Nephron progenitor cell (in vitro differentiated cells): ENCODE measurements at regions not wholly inside any gene's neighbourhood (a gene's known extent, or its start where the extent isn't known, plus 50 kb on each side); places are given as distances from the start of the nearest gene placed in this dataset.
"Not testable (repeated sequence)": the region's sequence is repeated elsewhere in the genome, so short reads cannot be mapped to it uniquely, and the experiment has no call there.

Experiments
- DNase-seq: peaks from one replicate; pipeline ENCODE4 v3.0.0; 2021
- H3K27ac Mint-ChIP-seq: 2 replicates; pipeline ENCODE4 v1.8.0; 2021; ENCODE audit warnings: mild to moderate bottlenecking, moderate library complexity, mixed read lengths
- H3K27me3 Mint-ChIP-seq: 2 replicates; pipeline ENCODE4 v1.8.0; 2021; ENCODE audit warnings: mild to moderate bottlenecking, low read depth, mixed read lengths; ENCODE audit not compliant: poor library complexity
- H3K36me3 Mint-ChIP-seq: 2 replicates; pipeline ENCODE4 v1.8.0; 2021; ENCODE audit warnings: low read depth, mixed read lengths
- H3K4me1 Mint-ChIP-seq: 2 replicates; pipeline ENCODE4 v1.8.0; 2021; ENCODE audit warnings: mixed read lengths
- H3K4me3 Mint-ChIP-seq: 2 replicates; pipeline ENCODE4 v1.8.0; 2021; ENCODE audit warnings: mild to moderate bottlenecking, moderate library complexity, mixed read lengths
- H3K9me3 Mint-ChIP-seq: 2 replicates; pipeline ENCODE4 v1.8.0; 2021; ENCODE audit warnings: mild to moderate bottlenecking, moderate library complexity, mixed read lengths
- CTCF ChIP-seq: fragments of 200-600 bp; sonication (generic); IDR thresholded peaks from 2 replicates; pipeline ENCODE4 v1.5.0; 2021; ENCODE audit warnings: antibody characterized with exemption

GRCh38 chr12:88893801-88894200, 313.5 kb upstream of the KITLG start:
- Mint-ChIP-seq H3K4me3 (no peak overlapping the region), H3K36me3 (no peaks in the 10 kb centered on the region), H3K4me1 (no peaks in the 10 kb centered on the region), H3K27me3 (no peaks in the 10 kb centered on the region), H3K9me3 (no peaks in the 10 kb centered on the region), H3K27ac (no peak overlapping the region)
- TF ChIP-seq CTCF, result no peak
- no peak for DNase-seq

GRCh38 chr12:88891434-88891833, 311.2 kb upstream of the KITLG start:
- not testable (repeated sequence) for H3K4me1 Mint-ChIP-seq, DNase-seq, H3K9me3 Mint-ChIP-seq, H3K36me3 Mint-ChIP-seq, H3K4me3 Mint-ChIP-seq, H3K27me3 Mint-ChIP-seq
- peak overlapping the region; percentile 10 for H3K27ac Mint-ChIP-seq

GRCh38 chr12:88889326-88890110, 309.2 kb upstream of the KITLG start:
- H3K36me3 Mint-ChIP-seq, result no peaks in the 10 kb centered on the region
- H3K4me1 Mint-ChIP-seq, result no peaks in the 10 kb centered on the region
- no peaks in the 10 kb centered on the region for H3K9me3 Mint-ChIP-seq
- H3K27ac Mint-ChIP-seq, result no peak overlapping the region
- H3K27me3 Mint-ChIP-seq, result peaks cover 3% of the 10 kb centered on the region
- H3K4me3 Mint-ChIP-seq, result no peak overlapping the region
- TF ChIP-seq CTCF, result no peak
- no peak for DNase-seq

- H3K27ac Mint-ChIP-seq, result no peak overlapping the region
- no peak for TF ChIP-seq CTCF
Observed at GRCh38 chr12:88884600-88884999, 304.3 kb upstream of the KITLG start.

GRCh38 chr12:88882662-88883061, 302.4 kb upstream of the KITLG start:
- Mint-ChIP-seq H3K27ac (no peak overlapping the region), H3K27me3 (peaks cover 6% of the 10 kb centered on the region), H3K4me3 (no peak overlapping the region), H3K4me1 (no peaks in the 10 kb centered on the region), H3K9me3 (no peaks in the 10 kb centered on the region), H3K36me3 (no peaks in the 10 kb centered on the region)
- DNase-seq, result no peak
- TF ChIP-seq CTCF, result no peak

More at GRCh38 chr12:88884600-88884999, 304.3 kb upstream of the KITLG start:
- no peaks in the 10 kb centered on the region for H3K4me1 Mint-ChIP-seq
- DNase-seq, result no peak
- no peak overlapping the region for H3K4me3 Mint-ChIP-seq
- H3K36me3 Mint-ChIP-seq, result no peaks in the 10 kb centered on the region
- no peaks in the 10 kb centered on the region for H3K9me3 Mint-ChIP-seq
- peaks cover 6% of the 10 kb centered on the region for H3K27me3 Mint-ChIP-seq

GRCh38 chr12:88880051-88880450, 299.8 kb upstream of the KITLG start:
- H3K9me3 Mint-ChIP-seq, result no peaks in the 10 kb centered on the region
- no peak overlapping the region for H3K27ac Mint-ChIP-seq
- H3K36me3 Mint-ChIP-seq, result no peaks in the 10 kb centered on the region
- DNase-seq, result no peak
- H3K27me3 Mint-ChIP-seq, result peaks cover 5% of the 10 kb centered on the region
- no peak overlapping the region for H3K4me3 Mint-ChIP-seq
- H3K4me1 Mint-ChIP-seq, result no peaks in the 10 kb centered on the region
- TF ChIP-seq CTCF, result no peak
